Retinal pigment epithelial cell (primary cell): ENCODE measurements at regions not wholly inside any gene's neighbourhood (a gene's known extent, or its start where the extent isn't known, plus 50 kb on each side); places are given as distances from the start of the nearest gene placed in this dataset.

Experiments used
- DNase-seq: peaks from one replicate; pipeline ENCODE4 v3.0.0-alpha.2; 2010; ENCODE audit warnings: low read depth
- H3K4me3 ChIP-seq: 2 replicates; pipeline ENCODE4 v1.5.1; 2011; ENCODE audit warnings: mild to moderate bottlenecking, low read length, control low read depth, moderate library complexity
- TF ChIP-seq, protein P1 (sequence below): conservative IDR thresholded peaks from 2 replicates; pipeline ENCODE4 v1.5.1; 2011; ENCODE audit warnings: low read depth, low read length, control low read depth, inconsistent platforms

DNA sequence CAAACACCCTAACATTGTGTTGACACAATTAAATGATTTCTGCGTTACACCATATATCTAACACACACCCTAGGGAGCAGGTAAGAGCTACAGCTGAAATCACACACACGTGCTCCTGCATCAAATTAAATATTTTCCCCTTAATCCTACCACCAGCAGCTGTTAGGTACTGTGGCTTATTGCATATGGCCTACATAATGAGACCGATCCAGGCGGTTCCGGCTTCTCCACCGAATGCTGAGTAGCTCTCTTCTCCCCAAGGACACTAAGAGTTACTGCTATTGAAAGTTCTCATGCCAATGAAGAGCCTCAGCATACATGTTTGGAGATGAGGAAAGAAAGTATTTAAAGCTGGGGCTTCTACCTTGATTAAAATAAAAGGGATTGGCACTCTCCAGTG is 472.2 kb upstream of the STXBP6 start:
- no peak for DNase-seq
- TF ChIP-seq, protein P1, sequence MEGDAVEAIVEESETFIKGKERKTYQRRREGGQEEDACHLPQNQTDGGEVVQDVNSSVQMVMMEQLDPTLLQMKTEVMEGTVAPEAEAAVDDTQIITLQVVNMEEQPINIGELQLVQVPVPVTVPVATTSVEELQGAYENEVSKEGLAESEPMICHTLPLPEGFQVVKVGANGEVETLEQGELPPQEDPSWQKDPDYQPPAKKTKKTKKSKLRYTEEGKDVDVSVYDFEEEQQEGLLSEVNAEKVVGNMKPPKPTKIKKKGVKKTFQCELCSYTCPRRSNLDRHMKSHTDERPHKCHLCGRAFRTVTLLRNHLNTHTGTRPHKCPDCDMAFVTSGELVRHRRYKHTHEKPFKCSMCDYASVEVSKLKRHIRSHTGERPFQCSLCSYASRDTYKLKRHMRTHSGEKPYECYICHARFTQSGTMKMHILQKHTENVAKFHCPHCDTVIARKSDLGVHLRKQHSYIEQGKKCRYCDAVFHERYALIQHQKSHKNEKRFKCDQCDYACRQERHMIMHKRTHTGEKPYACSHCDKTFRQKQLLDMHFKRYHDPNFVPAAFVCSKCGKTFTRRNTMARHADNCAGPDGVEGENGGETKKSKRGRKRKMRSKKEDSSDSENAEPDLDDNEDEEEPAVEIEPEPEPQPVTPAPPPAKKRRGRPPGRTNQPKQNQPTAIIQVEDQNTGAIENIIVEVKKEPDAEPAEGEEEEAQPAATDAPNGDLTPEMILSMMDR, result no peak

DNA sequence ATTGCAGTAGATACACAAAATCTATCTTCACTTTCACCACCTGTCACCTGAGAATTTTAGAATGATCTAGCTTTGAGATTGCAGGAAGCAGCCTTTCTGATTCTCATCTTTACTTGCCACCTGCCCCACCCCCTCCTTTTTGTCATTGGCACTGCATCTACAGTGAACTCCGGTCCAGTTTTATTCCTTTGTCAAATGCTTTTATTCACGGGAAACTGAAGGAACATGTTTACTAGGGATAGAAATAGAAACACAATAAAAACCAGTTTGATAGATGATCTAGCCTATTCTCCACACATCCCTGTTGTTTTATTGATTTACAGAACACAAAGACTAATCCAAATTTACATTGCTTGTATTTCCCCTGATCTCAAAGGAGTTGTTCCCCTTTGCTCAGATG is 471.7 kb upstream of the STXBP6 start:
- no peak for DNase-seq
- no peak overlapping the region for H3K4me3 ChIP-seq
- TF ChIP-seq, protein P1, result no peak

More for the DNA sequence above, 472.2 kb upstream of the STXBP6 start:
- H3K4me3 ChIP-seq, result no peak overlapping the region

DNA sequence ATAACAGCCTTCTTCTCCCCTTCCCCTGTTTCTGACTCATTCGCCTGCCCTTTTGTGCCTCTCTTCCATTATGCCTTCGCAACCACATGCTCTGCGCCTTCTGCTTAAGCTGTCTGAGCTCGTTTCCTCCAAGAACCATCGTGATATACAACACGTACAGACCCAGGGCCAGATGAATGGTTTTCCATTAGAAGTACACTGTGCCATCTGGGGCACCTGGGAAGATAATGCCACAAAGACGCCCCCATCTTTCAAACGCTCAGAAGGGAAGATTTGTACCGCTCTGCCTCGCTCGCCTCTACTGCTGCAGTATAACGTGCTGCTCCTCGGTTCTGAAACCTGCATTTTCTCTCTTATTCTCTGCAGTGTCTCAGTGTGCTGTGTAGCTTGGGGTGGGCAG is 470.9 kb upstream of the STXBP6 start:
- no peak for DNase-seq
- TF ChIP-seq, protein P1, result no peak
- no peak overlapping the region for H3K4me3 ChIP-seq

DNA sequence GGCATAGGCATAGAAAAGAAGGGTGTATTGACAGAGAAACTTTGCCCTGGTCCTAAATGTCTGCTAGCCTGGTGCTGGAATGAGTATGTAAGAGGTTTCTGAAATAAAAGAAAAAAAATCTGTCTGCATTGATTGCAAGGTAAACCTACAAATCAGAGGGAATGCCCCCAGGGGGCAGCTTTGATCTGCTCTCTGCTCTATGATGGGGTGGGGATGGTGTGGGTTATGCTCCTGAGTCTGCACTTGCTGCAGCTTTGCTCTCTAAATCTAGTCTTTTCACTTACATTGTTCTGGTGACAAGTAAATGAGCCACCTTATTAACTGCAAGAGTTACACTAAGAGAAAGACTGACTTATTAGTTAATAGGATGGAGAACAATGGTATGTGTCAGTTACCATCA is 468.4 kb upstream of the STXBP6 start:
- no peak for DNase-seq
- TF ChIP-seq, protein P1, result no peak
- no peak overlapping the region for H3K4me3 ChIP-seq

DNA sequence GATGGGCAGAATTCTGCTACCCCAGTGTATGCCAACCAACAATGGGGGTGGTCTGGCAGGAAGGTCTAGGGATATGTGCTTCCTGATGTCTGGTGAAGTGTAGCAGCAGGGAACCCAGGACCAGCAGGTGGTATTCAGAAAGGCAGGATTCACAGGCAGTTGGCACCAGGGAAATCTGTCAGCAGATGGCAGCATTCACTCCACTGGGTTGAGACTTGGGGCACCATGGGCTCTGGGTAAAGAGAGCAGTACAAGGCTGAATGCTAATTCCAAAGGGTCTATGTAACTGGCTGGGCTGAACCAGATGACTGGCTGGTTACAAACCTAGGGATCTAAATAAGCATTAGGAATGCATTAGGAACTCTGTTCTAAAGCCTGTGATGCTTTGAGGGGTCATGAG is 466.9 kb upstream of the STXBP6 start:
- DNase-seq, result no peak
- TF ChIP-seq, protein P1, result no peak
- H3K4me3 ChIP-seq, result no peak overlapping the region

DNA sequence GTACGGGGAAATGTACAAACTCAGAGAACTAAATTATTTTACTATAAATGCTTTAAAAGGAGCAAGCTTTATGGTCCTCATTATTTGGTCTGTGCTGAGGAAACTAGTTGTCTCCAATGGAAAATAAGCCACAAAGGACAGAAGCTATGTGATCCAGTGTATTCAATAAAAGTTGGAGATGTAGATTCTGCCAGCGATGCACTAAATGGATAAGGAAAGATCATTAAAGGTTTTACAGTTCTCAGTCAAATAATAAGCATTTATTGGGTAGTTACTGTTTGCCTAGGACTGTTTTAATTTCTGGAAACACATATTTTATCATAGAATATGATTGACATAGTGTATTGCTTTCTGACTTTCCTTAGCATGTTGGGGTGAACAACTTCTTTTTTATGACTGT is 458.9 kb upstream of the STXBP6 start:
- H3K4me3 ChIP-seq, result no peak overlapping the region
- DNase-seq, result no peak
- TF ChIP-seq, protein P1, result no peak

DNA sequence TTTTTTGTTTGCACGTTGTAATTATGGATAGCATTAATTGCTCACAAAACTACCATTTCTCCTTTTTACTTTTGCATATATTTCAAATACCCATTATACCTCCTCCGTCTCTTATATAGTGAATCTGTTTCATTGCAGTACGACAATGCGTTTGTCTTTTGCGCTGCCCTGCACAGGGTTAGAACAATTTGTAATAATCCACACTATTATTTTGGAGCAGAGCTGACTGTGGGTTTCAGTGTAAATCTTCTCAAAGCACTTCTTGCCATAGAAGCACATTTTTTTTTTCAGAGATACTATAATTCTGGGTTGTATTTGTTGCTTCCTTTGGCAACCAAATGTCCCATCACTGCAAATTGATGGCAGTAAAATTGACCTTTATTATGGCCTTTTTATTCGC is 451.8 kb upstream of the STXBP6 start:
- DNase-seq, result no peak
- H3K4me3 ChIP-seq, result no peak overlapping the region
- TF ChIP-seq, protein P1, result no peak
